ENCODE measurements at regions not wholly inside any gene's neighbourhood (a gene's known extent, or its start where the extent isn't known, plus 50 kb on each side); places are given as distances from the start of the nearest gene placed in this dataset.

- no CpG with 5 or more reads among the region's 1 CpG for WGBS, 2 experiments (ENCODE audit: extremely low coverage in 2 of 2, insufficient read length in 1 of 2)
- no peaks in the 10 kb centered on the region for H3K9me1 ChIP-seq (ENCODE audit: insufficient read depth, low read length)
- TF ChIP-seq RCOR1 (IDR thresholded peaks at IDR 0.05; ENCODE audit: insufficient replicate concordance, low read length), result no peak
- no peak for TF ChIP-seq CTCF (conservative IDR thresholded peaks at IDR 0.05; ENCODE audit: low read depth, low read length)
- TF ChIP-seq FOS (IDR thresholded peaks at IDR 0.05; ENCODE audit: low read depth, low read length), result no peak
- TF ChIP-seq POLR2A (IDR thresholded peaks at IDR 0.05; ENCODE audit: low read depth, low read length), result no peak
- TF ChIP-seq CEBPB (IDR thresholded peaks at IDR 0.05; ENCODE audit: low read depth, low read length), result no peak
- TF ChIP-seq RAD21 (IDR thresholded peaks at IDR 0.05; ENCODE audit: low read length), result no peak
- no peak for TF ChIP-seq SMC3 (IDR thresholded peaks at IDR 0.05; ENCODE audit: low read depth, low read length)
- no peak for TF ChIP-seq MAZ (IDR thresholded peaks at IDR 0.05; ENCODE audit: borderline replicate concordance, low read depth, low read length)
- TF ChIP-seq NFE2L2 (IDR thresholded peaks at IDR 0.05; ENCODE audit: low read depth, low read length), result no peak
- no peak for TF ChIP-seq CHD1 (IDR thresholded peaks at IDR 0.05; ENCODE audit: low read depth, low read length)
- no peak for TF ChIP-seq MXI1 (IDR thresholded peaks at IDR 0.05; ENCODE audit: borderline replicate concordance, low read depth, low read length)
- TF ChIP-seq MAFK (IDR thresholded peaks at IDR 0.05; ENCODE audit: low read depth, low read length), result no peak
- no peak for TF ChIP-seq BHLHE40 (IDR thresholded peaks at IDR 0.05; ENCODE audit: low read depth, low read length)
- in situ Hi-C loops (cut with MboI; ENCODE audit: low sequenced_read_pairs), result no loop called here
- no peak overlapping the region for H2AK9ac ChIP-seq (replicated peaks; ENCODE audit: low read depth, low read length, poor library complexity)
- H3K36me3 ChIP-seq (ENCODE audit: control insufficient read depth, insufficient read depth, low read length), result no peaks in the 10 kb centered on the region
- CTCF ChIA-PET, result no interaction called here
- H3K4ac ChIP-seq (ENCODE audit: low read depth, low read length), result no peak overlapping the region
- no peak overlapping the region for H3K27ac ChIP-seq (ENCODE audit: insufficient read depth, low read length)
- H2BK15ac ChIP-seq (ENCODE audit: low read depth, low read length), result no peak overlapping the region
- no peak overlapping the region for H4K5ac ChIP-seq (ENCODE audit: low read depth, low read length)
- H2BK20ac ChIP-seq (ENCODE audit: low read depth, low read length), result no peak overlapping the region
- no peaks in the 10 kb centered on the region; the same call in 1 of the 2 replicates for H3K4me1 ChIP-seq (ENCODE audit: control insufficient read depth, insufficient read depth, low read length)
- H3K79me1 ChIP-seq (ENCODE audit: low read depth in 1 of 2, low read length in 2 of 2), result no peaks in the 10 kb centered on the region
- dilution Hi-C loops (cut with HindIII; ENCODE audit: low sequenced_read_pairs, unreplicated experiment), result no loop called here
- DNase-seq (no peak), ATAC-seq (ENCODE audit: low read depth) (no peak)
- no peak overlapping the region for H2AK5ac ChIP-seq (ENCODE audit: low read depth, low read length)
- no peak overlapping the region for H3K23ac ChIP-seq (ENCODE audit: low read depth, low read length)
- H3K18ac ChIP-seq (ENCODE audit: low read depth, low read length), result no peak overlapping the region
- no peak overlapping the region for H3K4me2 ChIP-seq (ENCODE audit: low read depth, low read length)
- H3K56ac ChIP-seq (ENCODE audit: extremely low read depth, insufficient read depth, low read length), result no peak overlapping the region
- no peak overlapping the region for H4K91ac ChIP-seq (ENCODE audit: insufficient read depth, low read depth, low read length)
- intact Hi-C loops (cut with micrococcal nuclease), result no loop called here
- H2BK120ac ChIP-seq (ENCODE audit: low read depth, low read length), result no peak overlapping the region
- no peak overlapping the region for H3K4me3 ChIP-seq (ENCODE audit: insufficient read depth, low read depth, low read length)
- no peaks in the 10 kb centered on the region for H4K20me1 ChIP-seq (ENCODE audit: insufficient read depth, low read length)
- no peaks in the 10 kb centered on the region for H3K9me3 ChIP-seq (ENCODE audit: control insufficient read depth, insufficient read depth, low read length)
- no peak overlapping the region for H3K9ac ChIP-seq (ENCODE audit: low read depth, low read length)
- H4K8ac ChIP-seq (ENCODE audit: low read depth in 2 of 2, low read length in 2 of 2), result no peak overlapping the region
- H2AFZ ChIP-seq (replicated peaks; ENCODE audit: low read length, poor library complexity), result no peak overlapping the region
- H3K27me3 ChIP-seq (ENCODE audit: control insufficient read depth, insufficient read depth, low read length), result no peaks in the 10 kb centered on the region
- H3K14ac ChIP-seq (replicated peaks; ENCODE audit: low read depth, low read length), result no peak overlapping the region
- no TSS peak for BruUV-seq (replicated peaks)
- H2BK5ac ChIP-seq (ENCODE audit: low read depth, low read length, poor library complexity, severe bottlenecking), result no peak overlapping the region
- POLR2A ChIA-PET (ENCODE audit: unreplicated experiment), result no interaction called here
Measured at GRCh38 chr12:23088594-23088993, 463.6 kb downstream of the ETNK1 start.
